Mesenchymal stem cell (in vitro differentiated cells and primary cell): ENCODE measurements at regions not wholly inside any gene's neighbourhood (a gene's known extent, or its start where the extent isn't known, plus 50 kb on each side); places are given as distances from the start of the nearest gene placed in this dataset.

Experiments
- DNase-seq: peaks from one replicate; pipeline ENCODE4 v3.0.0-alpha.2; 2013
- H2AFZ ChIP-seq: one replicate; pipeline ENCODE4 v1.6.1; 2013; ENCODE audit warnings: low read depth, mild to moderate bottlenecking, control low read depth, inconsistent platforms, low read length, moderate library complexity
- H2AK5ac ChIP-seq: 2 replicates; pipeline ENCODE4 v1.6.1; 2013; ENCODE audit warnings: low read length, moderate library complexity, mild to moderate bottlenecking, inconsistent platforms; ENCODE audit not compliant: severe bottlenecking
- H2BK120ac ChIP-seq: one replicate; pipeline ENCODE4 v1.6.1; 2013; ENCODE audit warnings: low read depth, mild to moderate bottlenecking, inconsistent platforms, low read length, moderate library complexity
- H2BK12ac ChIP-seq, 2 experiments: one replicate each; pipeline ENCODE4 v1.6.1; 2013; ENCODE audit warnings: inconsistent platforms in 2 of 2, low read length in 2 of 2, mild to moderate bottlenecking in 2 of 2, moderate library complexity in 2 of 2, control low read depth in 1 of 2
- H2BK15ac ChIP-seq: one replicate; pipeline ENCODE4 v1.6.1; 2013; ENCODE audit warnings: mild to moderate bottlenecking, low read depth, inconsistent platforms; ENCODE audit not compliant: poor library complexity, severe bottlenecking
- H2BK5ac ChIP-seq: 2 replicates; pipeline ENCODE4 v1.6.1; 2013; ENCODE audit warnings: low read depth, mild to moderate bottlenecking, low read length, control low read depth, inconsistent platforms; ENCODE audit not compliant: poor library complexity, severe bottlenecking
- H3K14ac ChIP-seq, 2 experiments: one replicate each; pipeline ENCODE4 v1.6.1; 2013; ENCODE audit warnings: inconsistent platforms in 2 of 2, low read length in 2 of 2, control low read depth in 1 of 2, mild to moderate bottlenecking in 1 of 2, moderate library complexity in 1 of 2
- H3K18ac ChIP-seq, 2 experiments: one replicate each; pipeline ENCODE4 v1.6.1; 2013; ENCODE audit warnings: inconsistent platforms in 2 of 2, low read length in 2 of 2, control low read depth in 1 of 2, low read depth in 1 of 2, mild to moderate bottlenecking in 1 of 2
- H3K23ac ChIP-seq, 2 experiments: one replicate each; pipeline ENCODE4 v1.6.1; 2013; ENCODE audit warnings: inconsistent platforms in 2 of 2, low read length in 2 of 2, mild to moderate bottlenecking in 2 of 2, moderate library complexity in 2 of 2, control low read depth in 1 of 2
- H3K27ac ChIP-seq: 2 replicates; pipeline ENCODE4 v1.5.1; 2013; ENCODE audit warnings: mild to moderate bottlenecking, moderate library complexity, low read length, control low read depth, inconsistent platforms; ENCODE audit not compliant: poor library complexity, severe bottlenecking
- H3K27me3 ChIP-seq, 2 experiments: 2 replicates each; pipeline versions ENCODE4 v1.6.1 to v1.7.0; 2013; ENCODE audit warnings: low read length in 2 of 2, mild to moderate bottlenecking in 2 of 2, moderate library complexity in 2 of 2, control low read depth in 1 of 2, inconsistent platforms in 1 of 2; ENCODE audit not compliant: control insufficient read depth in 1 of 2, insufficient read depth in 1 of 2
- H3K36me3 ChIP-seq, 2 experiments: 2 replicates each; pipeline versions ENCODE4 v1.6.1 to v1.7.0; 2013; ENCODE audit warnings: low read length in 2 of 2, control low read depth in 1 of 2, inconsistent platforms in 1 of 2, low read depth in 1 of 2, mild to moderate bottlenecking in 1 of 2; ENCODE audit not compliant: insufficient read depth in 2 of 2, control insufficient read depth in 1 of 2
- H3K4ac ChIP-seq, 2 experiments: one replicate each; pipeline ENCODE4 v1.6.1; 2013; ENCODE audit warnings: inconsistent platforms in 2 of 2, low read length in 2 of 2, mild to moderate bottlenecking in 2 of 2, moderate library complexity in 2 of 2, control low read depth in 1 of 2, low read depth in 1 of 2
- H3K4me1 ChIP-seq: 2 replicates; pipeline ENCODE4 v1.6.1; 2013; ENCODE audit warnings: low read depth, low read length, control low read depth; ENCODE audit not compliant: control insufficient read depth, insufficient read depth
- H3K4me2 ChIP-seq: 2 replicates; pipeline ENCODE4 v1.6.1; 2013; ENCODE audit warnings: low read length, mild to moderate bottlenecking, inconsistent platforms; ENCODE audit not compliant: poor library complexity, severe bottlenecking
- H3K4me3 ChIP-seq, 2 experiments: 2 replicates each; pipeline versions ENCODE4 v1.5.1 to v1.7.0; 2013; ENCODE audit warnings: low read length in 2 of 2, mild to moderate bottlenecking in 2 of 2, control low read depth in 1 of 2, low read depth in 1 of 2; ENCODE audit not compliant: insufficient read depth in 1 of 2
- H3K79me1 ChIP-seq: replicated peaks from 2 replicates; pipeline ENCODE4 v1.6.1; 2013; ENCODE audit warnings: mild to moderate bottlenecking, control low read depth, low read length, inconsistent platforms; ENCODE audit not compliant: poor library complexity, severe bottlenecking
- H3K9ac ChIP-seq: 2 replicates; pipeline ENCODE4 v1.7.0; 2013; ENCODE audit warnings: mild to moderate bottlenecking, low read length, moderate library complexity
- H3K9me3 ChIP-seq: 2 replicates; pipeline ENCODE4 v1.7.0; 2013; ENCODE audit warnings: mild to moderate bottlenecking, low read length; ENCODE audit not compliant: control insufficient read depth
- H4K8ac ChIP-seq: one replicate; pipeline ENCODE4 v1.6.1; 2013; ENCODE audit warnings: inconsistent platforms, mild to moderate bottlenecking, low read length, moderate library complexity
- H4K91ac ChIP-seq: one replicate; pipeline ENCODE4 v1.6.1; 2013; ENCODE audit warnings: mild to moderate bottlenecking, low read length, inconsistent platforms
- WGBS: methylation state at CpG from one replicate; pipeline ENCODE4 v1.1.7; 2013; ENCODE audit warnings: mixed read lengths; 5-methylcytosine and 5-hydroxymethylcytosine counted together

DNA sequence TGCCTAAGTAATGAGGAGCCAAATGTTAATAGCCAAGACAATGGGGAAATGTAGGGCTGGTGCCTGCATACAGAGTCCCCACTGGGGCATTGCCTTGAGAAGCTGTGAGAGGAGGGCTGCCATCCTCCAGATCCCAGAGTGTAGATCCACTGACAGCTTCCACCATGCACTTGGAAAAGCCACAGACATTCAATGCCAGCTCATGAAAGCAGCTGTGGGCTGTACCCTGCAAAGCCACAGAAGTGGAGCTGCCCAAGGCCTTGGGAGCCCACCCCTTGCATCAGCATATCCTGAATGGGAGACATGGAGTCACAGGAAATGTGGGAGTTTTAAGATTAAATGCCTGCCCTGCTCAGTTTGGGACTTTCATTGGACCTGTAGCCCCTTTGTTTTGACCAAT lies 244.7 kb downstream of the BTG1 start:
- Histone ChIP-seq H3K14ac (no peak overlapping the region), H3K9me3 (peaks cover 7% of the 10 kb centered on the region), H3K23ac (no peak overlapping the region), H3K4me1 (no peaks in the 10 kb centered on the region), H3K4me3 (no peak overlapping the region), H2AFZ (no peak overlapping the region), H2AK5ac (no peak overlapping the region), H2BK12ac (no peak overlapping the region), H3K18ac (peak overlapping the region in 1 of 2 experiments; percentile 34), H3K4ac (no peak overlapping the region), H3K27me3 (peaks cover 0 to 3% of the 10 kb centered on the region in 2 experiments), H3K79me1 (no peaks in the 10 kb centered on the region), H2BK15ac (no peak overlapping the region), H3K9ac (no peak overlapping the region), H4K8ac (no peak overlapping the region), H2BK120ac (no peak overlapping the region), H3K27ac (no peak overlapping the region), H4K91ac (no peak overlapping the region), H3K36me3 (no peaks in the 10 kb centered on the region), H3K4me2 (no peak overlapping the region), H2BK5ac (no peak overlapping the region)
- no peak for DNase-seq

DNA sequence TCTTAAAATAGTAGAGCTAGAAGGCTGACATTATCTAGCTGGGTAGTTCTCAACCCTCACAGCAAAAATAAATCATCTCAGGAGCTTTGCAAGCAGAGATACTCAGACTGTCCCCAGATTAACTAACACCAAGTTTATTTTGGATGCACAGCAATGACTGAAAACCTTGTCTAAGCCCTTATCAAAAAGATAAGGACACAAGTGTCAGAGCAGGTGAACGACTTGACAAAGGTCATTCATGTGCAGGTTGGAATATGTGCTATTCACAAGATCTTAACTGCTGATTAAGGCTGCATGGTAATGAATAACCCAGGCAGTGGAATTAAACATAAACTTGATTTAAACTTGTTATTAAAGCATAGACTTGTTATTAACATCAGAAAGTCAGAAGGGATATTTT lies 246.6 kb downstream of the BTG1 start:
- H3K9ac ChIP-seq, result no peak overlapping the region
- no peak overlapping the region for H2BK5ac ChIP-seq
- H2BK15ac ChIP-seq, result no peak overlapping the region
- H3K9me3 ChIP-seq, result peaks cover 7% of the 10 kb centered on the region
- no peak for DNase-seq
- 82% methylated on average over 1 of the region's 1 CpG for WGBS
- no peak overlapping the region for H2AFZ ChIP-seq
- no peaks in the 10 kb centered on the region for H3K4me1 ChIP-seq
- H3K27me3 ChIP-seq, result peaks cover 0 to 3% of the 10 kb centered on the region in 2 experiments
- no peak overlapping the region for H4K91ac ChIP-seq
- H3K36me3 ChIP-seq, result no peaks in the 10 kb centered on the region
- no peak overlapping the region for H2AK5ac ChIP-seq
- H2BK120ac ChIP-seq, result no peak overlapping the region
- H3K4ac ChIP-seq, result no peak overlapping the region
- H3K27ac ChIP-seq, result no peak overlapping the region
- H3K14ac ChIP-seq, result no peak overlapping the region
- no peak overlapping the region for H3K23ac ChIP-seq
- H3K79me1 ChIP-seq, result no peaks in the 10 kb centered on the region
- no peak overlapping the region for H3K4me3 ChIP-seq
- H4K8ac ChIP-seq, result no peak overlapping the region
- no peak overlapping the region for H2BK12ac ChIP-seq
- H3K4me2 ChIP-seq, result no peak overlapping the region
- H3K18ac ChIP-seq, result no peak overlapping the region

DNA sequence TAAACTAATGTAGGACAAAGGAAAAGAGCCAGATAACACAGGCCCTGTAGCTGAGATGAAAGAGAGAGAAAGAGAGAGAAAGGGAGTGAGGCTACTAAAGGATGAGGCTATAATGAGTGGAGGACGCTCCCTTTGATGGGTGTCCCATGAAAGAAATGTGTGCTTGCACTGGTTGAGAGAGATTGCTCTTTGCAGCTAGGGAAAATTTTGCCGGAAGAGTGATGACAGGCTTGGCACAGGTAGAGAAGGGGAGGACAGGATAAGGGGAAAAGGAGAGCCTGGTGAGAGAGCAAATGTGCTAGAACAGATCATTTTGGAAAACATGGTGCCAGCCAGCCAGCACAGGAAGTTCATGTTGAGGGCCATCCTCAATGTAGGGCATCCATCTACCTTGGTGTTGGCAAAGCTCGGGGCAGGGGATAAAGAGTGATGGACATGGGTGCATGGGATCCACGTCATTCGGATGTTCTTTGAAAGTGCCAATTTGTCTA lies 248.6 kb downstream of the BTG1 start:
- 94% methylated on average over 5 of the region's 5 CpGs for WGBS
- H3K4me2 ChIP-seq, result no peak overlapping the region

DNA sequence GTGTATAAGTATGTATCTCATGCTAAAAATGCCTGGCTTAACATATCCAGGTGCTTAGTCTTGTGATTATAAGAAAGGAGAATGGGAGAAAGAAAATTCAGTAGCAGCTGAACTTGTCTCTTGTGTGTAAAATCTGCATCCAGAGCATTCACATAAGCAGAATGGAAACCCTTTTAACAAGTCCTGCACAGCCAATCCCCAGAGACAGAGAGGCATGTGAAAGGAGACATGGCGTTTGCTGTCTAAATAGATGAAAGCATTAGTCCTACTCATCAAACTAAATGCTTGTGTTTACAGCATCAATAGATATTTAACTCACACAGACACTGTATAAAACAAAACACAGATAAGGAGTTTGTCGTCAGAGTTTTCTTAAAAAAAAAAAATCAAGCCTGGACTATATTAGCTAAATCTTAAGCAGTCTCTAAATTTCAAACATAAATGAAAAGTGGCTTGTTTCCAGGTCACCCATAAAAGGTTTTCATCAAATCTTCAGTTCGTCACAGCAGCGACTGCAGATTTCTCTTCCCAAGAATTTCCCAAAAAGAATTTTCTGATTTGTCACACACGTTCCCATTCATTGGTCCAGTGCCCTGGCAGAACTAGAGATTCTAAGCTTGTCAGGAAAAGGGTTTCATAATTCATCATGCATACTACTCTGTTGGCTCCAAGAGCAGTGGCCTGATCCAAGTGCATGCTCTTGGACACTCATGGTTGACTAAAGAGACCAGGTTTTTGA lies 249.2 kb downstream of the BTG1 start:
- H3K18ac ChIP-seq, result no peak overlapping the region
- WGBS, result 94% methylated on average over 5 of the region's 5 CpGs

More for the DNA sequence above, 248.6 kb downstream of the BTG1 start:
- H3K14ac ChIP-seq, result peak overlapping the region in 1 of 2 experiments; percentile 44
- H3K27me3 ChIP-seq, result peaks cover 0 to 3% of the 10 kb centered on the region in 2 experiments
- H2BK15ac ChIP-seq, result no peak overlapping the region
- H3K18ac ChIP-seq, result no peak overlapping the region
- no peak overlapping the region for H4K8ac ChIP-seq
- H4K91ac ChIP-seq, result no peak overlapping the region
- H3K4ac ChIP-seq, result no peak overlapping the region
- no peak overlapping the region for H2BK12ac ChIP-seq
- H2BK5ac ChIP-seq, result no peak overlapping the region
- H3K79me1 ChIP-seq, result no peaks in the 10 kb centered on the region
- no peaks in the 10 kb centered on the region for H3K4me1 ChIP-seq
- no peak overlapping the region for H3K4me3 ChIP-seq
- H3K9ac ChIP-seq, result no peak overlapping the region
- no peak overlapping the region for H2AK5ac ChIP-seq
- H3K36me3 ChIP-seq, result no peaks in the 10 kb centered on the region
- no peak for DNase-seq
- H3K23ac ChIP-seq, result no peak overlapping the region
- no peak overlapping the region for H3K27ac ChIP-seq
- H2BK120ac ChIP-seq, result no peak overlapping the region
- H2AFZ ChIP-seq, result no peak overlapping the region
- H3K9me3 ChIP-seq, result no peaks in the 10 kb centered on the region

More for the DNA sequence above, 249.2 kb downstream of the BTG1 start:
- H2BK15ac ChIP-seq, result no peak overlapping the region
- H3K27ac ChIP-seq, result no peak overlapping the region
- H3K4me2 ChIP-seq, result no peak overlapping the region
- no peak overlapping the region for H3K23ac ChIP-seq
- H4K91ac ChIP-seq, result no peak overlapping the region
- H4K8ac ChIP-seq, result no peak overlapping the region
- H2BK120ac ChIP-seq, result no peak overlapping the region
- no peak overlapping the region for H2BK5ac ChIP-seq
- peak overlapping the region; percentile 3 for H3K9ac ChIP-seq
- no peak for DNase-seq
- no peaks in the 10 kb centered on the region for H3K4me1 ChIP-seq
- peaks cover 0 to 3% of the 10 kb centered on the region in 2 experiments for H3K27me3 ChIP-seq
- H3K9me3 ChIP-seq, result no peaks in the 10 kb centered on the region
- H3K36me3 ChIP-seq, result no peaks in the 10 kb centered on the region
- H3K4ac ChIP-seq, result no peak overlapping the region
- no peak overlapping the region for H3K14ac ChIP-seq
- H2AK5ac ChIP-seq, result no peak overlapping the region
- H3K4me3 ChIP-seq, result no peak overlapping the region
- H2AFZ ChIP-seq, result no peak overlapping the region
- H2BK12ac ChIP-seq, result no peak overlapping the region
- no peaks in the 10 kb centered on the region for H3K79me1 ChIP-seq
